GM23338 (cell line): ENCODE measurements at regions not wholly inside any gene's neighbourhood (a gene's known extent, or its start where the extent isn't known, plus 50 kb on each side); places are given as distances from the start of the nearest gene placed in this dataset.

Experiments
- CREB1 ChIP-seq: fragments of 250-450 bp; sonication (Bioruptor Pico); IDR thresholded peaks from 2 replicates; pipeline ENCODE4 v1.5.0; 2020; ENCODE audit warnings: low read depth, mild to moderate bottlenecking, moderate library complexity
- CTCF ChIP-seq, 2 experiments: fragments of 200-600 bp in 1 of 2; sonication (generic) in 1 of 2; conservative IDR thresholded peaks; 2 replicates each; pipeline versions ENCODE4 v1.5.1 to v1.6.1; 2016 to 2017; ENCODE audit warnings: antibody characterized with exemption in 2 of 2, low read depth in 2 of 2, mild to moderate bottlenecking in 2 of 2, moderate library complexity in 1 of 2
- JUNB ChIP-seq: IDR thresholded peaks from one replicate; pipeline ENCODE4 v1.6.1; 2016; ENCODE audit warnings: antibody characterized with exemption; ENCODE audit not compliant: unreplicated experiment
- ZNF114 ChIP-seq: fragments of 250-450 bp; sonication (Bioruptor Pico); IDR thresholded peaks from 2 replicates; pipeline ENCODE4 v1.5.0; 2020; ENCODE audit warnings: mild to moderate bottlenecking, moderate library complexity
- ZNF462 ChIP-seq: fragments of 250-450 bp; sonication (Bioruptor Pico); IDR thresholded peaks from 2 replicates; pipeline ENCODE4 v1.5.0; 2020; ENCODE audit warnings: mild to moderate bottlenecking, moderate library complexity
- TF ChIP-seq, protein P1 (sequence below): IDR thresholded peaks from 2 replicates; pipeline ENCODE4 v1.6.1; 2016; ENCODE audit warnings: antibody characterized with exemption
- TF ChIP-seq, protein P2 (sequence below): IDR thresholded peaks from one replicate; pipeline ENCODE4 v1.6.1; 2018; ENCODE audit warnings: antibody characterized with exemption; ENCODE audit not compliant: unreplicated experiment

DNA sequence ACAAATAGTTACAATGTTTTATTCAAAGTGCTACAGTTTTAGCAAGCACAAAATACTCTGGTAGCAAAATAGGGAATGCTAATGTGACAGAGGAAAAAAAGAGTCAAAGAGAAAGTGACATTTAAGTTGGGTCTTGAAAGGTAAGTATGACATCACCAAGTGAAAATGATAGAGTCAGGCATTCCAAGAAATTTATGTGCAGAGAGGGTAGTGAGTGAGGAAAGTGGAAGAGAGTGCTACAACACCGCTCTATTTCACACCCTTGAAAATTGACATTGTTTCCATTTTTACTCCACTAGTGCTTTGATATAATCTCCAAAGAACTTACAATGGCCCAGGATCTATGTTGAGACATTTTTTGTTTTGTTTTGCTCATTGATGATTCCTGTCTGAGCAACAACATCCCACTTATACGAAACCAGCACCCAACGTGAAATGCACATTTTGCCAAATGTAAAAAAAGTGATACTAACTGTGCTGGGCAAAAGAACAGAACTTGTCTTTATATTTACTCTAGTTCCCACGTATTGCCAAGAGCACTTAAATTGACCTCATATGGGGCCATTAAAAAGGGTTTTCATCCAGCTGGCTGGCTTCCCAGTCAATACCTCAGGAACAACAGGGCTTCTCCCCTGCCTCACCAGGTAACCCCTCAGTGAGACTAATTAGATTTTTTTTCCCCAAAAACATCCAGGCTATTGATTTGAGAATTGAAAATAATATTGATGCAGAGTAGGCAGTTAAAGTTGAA is 206.3 kb upstream of the NR5A2 start (continued):
- TF ChIP-seq ZNF462 = no peak
- TF ChIP-seq CTCF (conservative IDR thresholded peaks at IDR 0.05; ENCODE audit: low read depth in 2 of 2) = no peak
- no peak for TF ChIP-seq JUNB
- TF ChIP-seq, protein P1, sequence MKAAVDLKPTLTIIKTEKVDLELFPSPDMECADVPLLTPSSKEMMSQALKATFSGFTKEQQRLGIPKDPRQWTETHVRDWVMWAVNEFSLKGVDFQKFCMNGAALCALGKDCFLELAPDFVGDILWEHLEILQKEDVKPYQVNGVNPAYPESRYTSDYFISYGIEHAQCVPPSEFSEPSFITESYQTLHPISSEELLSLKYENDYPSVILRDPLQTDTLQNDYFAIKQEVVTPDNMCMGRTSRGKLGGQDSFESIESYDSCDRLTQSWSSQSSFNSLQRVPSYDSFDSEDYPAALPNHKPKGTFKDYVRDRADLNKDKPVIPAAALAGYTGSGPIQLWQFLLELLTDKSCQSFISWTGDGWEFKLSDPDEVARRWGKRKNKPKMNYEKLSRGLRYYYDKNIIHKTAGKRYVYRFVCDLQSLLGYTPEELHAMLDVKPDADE = no peak
- TF ChIP-seq, protein P2, sequence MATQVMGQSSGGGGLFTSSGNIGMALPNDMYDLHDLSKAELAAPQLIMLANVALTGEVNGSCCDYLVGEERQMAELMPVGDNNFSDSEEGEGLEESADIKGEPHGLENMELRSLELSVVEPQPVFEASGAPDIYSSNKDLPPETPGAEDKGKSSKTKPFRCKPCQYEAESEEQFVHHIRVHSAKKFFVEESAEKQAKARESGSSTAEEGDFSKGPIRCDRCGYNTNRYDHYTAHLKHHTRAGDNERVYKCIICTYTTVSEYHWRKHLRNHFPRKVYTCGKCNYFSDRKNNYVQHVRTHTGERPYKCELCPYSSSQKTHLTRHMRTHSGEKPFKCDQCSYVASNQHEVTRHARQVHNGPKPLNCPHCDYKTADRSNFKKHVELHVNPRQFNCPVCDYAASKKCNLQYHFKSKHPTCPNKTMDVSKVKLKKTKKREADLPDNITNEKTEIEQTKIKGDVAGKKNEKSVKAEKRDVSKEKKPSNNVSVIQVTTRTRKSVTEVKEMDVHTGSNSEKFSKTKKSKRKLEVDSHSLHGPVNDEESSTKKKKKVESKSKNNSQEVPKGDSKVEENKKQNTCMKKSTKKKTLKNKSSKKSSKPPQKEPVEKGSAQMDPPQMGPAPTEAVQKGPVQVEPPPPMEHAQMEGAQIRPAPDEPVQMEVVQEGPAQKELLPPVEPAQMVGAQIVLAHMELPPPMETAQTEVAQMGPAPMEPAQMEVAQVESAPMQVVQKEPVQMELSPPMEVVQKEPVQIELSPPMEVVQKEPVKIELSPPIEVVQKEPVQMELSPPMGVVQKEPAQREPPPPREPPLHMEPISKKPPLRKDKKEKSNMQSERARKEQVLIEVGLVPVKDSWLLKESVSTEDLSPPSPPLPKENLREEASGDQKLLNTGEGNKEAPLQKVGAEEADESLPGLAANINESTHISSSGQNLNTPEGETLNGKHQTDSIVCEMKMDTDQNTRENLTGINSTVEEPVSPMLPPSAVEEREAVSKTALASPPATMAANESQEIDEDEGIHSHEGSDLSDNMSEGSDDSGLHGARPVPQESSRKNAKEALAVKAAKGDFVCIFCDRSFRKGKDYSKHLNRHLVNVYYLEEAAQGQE = no peak
- no peak for TF ChIP-seq CREB1 (CRISPR knock-in tag)
- TF ChIP-seq ZNF114 (CRISPR knock-in tag) = no peak
